Gastroesophageal sphincter (tissue), 4 donors: ENCODE measurements at regions not wholly inside any gene's neighbourhood (a gene's known extent, or its start where the extent isn't known, plus 50 kb on each side); places are given as distances from the start of the nearest gene placed in this dataset.
"Not testable (repeated sequence)": the region's sequence is repeated elsewhere in the genome, so short reads cannot be mapped to it uniquely, and the experiment has no call there.

ENCODE experiments used
- ATAC-seq: fragments of 150-250 bp; one replicate; pipeline ENCODE4 v1.9.1; 2016; ENCODE audit warnings: mild to moderate bottlenecking, moderate library complexity
- H3K27ac ChIP-seq, 4 donors: fragments of 200-600 bp; sonication (generic) in 3 of 4; 1 replicate in 3 of 4; 2 replicates in 1 of 4; pipeline ENCODE4 v1.5.1; 2016 to 2019
- H3K27me3 ChIP-seq: fragments of 200-600 bp; sonication (generic); one replicate; pipeline ENCODE4 v1.5.1; 2019
- H3K36me3 ChIP-seq, 2 donors: fragments of 200-600 bp; sonication (generic); one replicate each; pipeline ENCODE4 v1.5.1; 2019; ENCODE audit warnings: control low read depth in 1 of 2
- H3K4me1 ChIP-seq, 3 donors: fragments of 200-600 bp; sonication (generic); 1 replicate in 2 of 3; 2 replicates in 1 of 3; pipeline ENCODE4 v1.5.1; 2016 to 2019; ENCODE audit warnings: control low read depth in 2 of 3
- H3K4me3 ChIP-seq, 2 donors: fragments of 200-600 bp; sonication (generic); one replicate each; pipeline ENCODE4 v1.5.1; 2019; ENCODE audit warnings: mild to moderate bottlenecking in 1 of 2, moderate library complexity in 1 of 2
- H3K9me3 ChIP-seq, 3 donors: fragments of 200-600 bp; sonication (generic); one replicate each; pipeline ENCODE4 v1.5.1; 2017 to 2019; ENCODE audit warnings: control low read depth in 2 of 3
- EP300 ChIP-seq: sonication (generic); formaldehyde crosslinking; IDR thresholded peaks from one replicate; pipeline ENCODE4 v1.6.1; 2017; ENCODE audit warnings: antibody characterized with exemption, mild to moderate bottlenecking
- POLR2A ChIP-seq, 2 donors: fragments of 450-650 bp; IDR thresholded peaks; one replicate each; pipeline ENCODE4 v1.6.1; 2017; ENCODE audit warnings: antibody characterized with exemption in 2 of 2, mild to moderate bottlenecking in 2 of 2, moderate library complexity in 1 of 2
- POLR2AphosphoS5 ChIP-seq: sonication (generic); formaldehyde crosslinking; IDR thresholded peaks from one replicate; pipeline ENCODE4 v1.6.1; 2017; ENCODE audit warnings: antibody characterized with exemption
- WGBS, 2 donors: methylation state at CpG; one replicate each; pipeline ENCODE4 v1.1.5; 2018; ENCODE audit warnings: low coverage in 1 of 2; 5-methylcytosine and 5-hydroxymethylcytosine counted together
- TF ChIP-seq, protein P1 (sequence below), 4 experiments: fragments of 200-600 bp in 2 of 4; fragments of 450-650 bp in 2 of 4; sonication (generic) in 1 of 4; IDR thresholded peaks; one replicate each; pipeline ENCODE4 v1.5.1; 2017 to 2019; ENCODE audit warnings: antibody characterized with exemption in 4 of 4, mild to moderate bottlenecking in 2 of 4, moderate library complexity in 2 of 4

- Histone ChIP-seq H3K27me3 (no peaks in the 10 kb centered on the region), H3K9me3 (no peaks in the 10 kb centered on the region), H3K36me3 (no peaks in the 10 kb centered on the region), H3K27ac (no peak overlapping the region), H3K4me3 (no peak overlapping the region), H3K4me1 (no peaks in the 10 kb centered on the region)
- TF ChIP-seq, protein P1, sequence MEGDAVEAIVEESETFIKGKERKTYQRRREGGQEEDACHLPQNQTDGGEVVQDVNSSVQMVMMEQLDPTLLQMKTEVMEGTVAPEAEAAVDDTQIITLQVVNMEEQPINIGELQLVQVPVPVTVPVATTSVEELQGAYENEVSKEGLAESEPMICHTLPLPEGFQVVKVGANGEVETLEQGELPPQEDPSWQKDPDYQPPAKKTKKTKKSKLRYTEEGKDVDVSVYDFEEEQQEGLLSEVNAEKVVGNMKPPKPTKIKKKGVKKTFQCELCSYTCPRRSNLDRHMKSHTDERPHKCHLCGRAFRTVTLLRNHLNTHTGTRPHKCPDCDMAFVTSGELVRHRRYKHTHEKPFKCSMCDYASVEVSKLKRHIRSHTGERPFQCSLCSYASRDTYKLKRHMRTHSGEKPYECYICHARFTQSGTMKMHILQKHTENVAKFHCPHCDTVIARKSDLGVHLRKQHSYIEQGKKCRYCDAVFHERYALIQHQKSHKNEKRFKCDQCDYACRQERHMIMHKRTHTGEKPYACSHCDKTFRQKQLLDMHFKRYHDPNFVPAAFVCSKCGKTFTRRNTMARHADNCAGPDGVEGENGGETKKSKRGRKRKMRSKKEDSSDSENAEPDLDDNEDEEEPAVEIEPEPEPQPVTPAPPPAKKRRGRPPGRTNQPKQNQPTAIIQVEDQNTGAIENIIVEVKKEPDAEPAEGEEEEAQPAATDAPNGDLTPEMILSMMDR (IDR thresholded peaks at IDR 0.05) = no peak
- TF ChIP-seq EP300 (no peak), POLR2AphosphoS5 (no peak)
- no peak for ATAC-seq
Measured at GRCh38 chr20:10114598-10114997, 79.8 kb downstream of the ANKEF1 start.

- Histone ChIP-seq H3K9me3 (no peaks in the 10 kb centered on the region), H3K36me3 (no peaks in the 10 kb centered on the region), H3K4me1 (no peaks in the 10 kb centered on the region), H3K27me3 (no peaks in the 10 kb centered on the region), H3K4me3 (no peak overlapping the region), H3K27ac (no peak overlapping the region)
- no peak for TF ChIP-seq POLR2AphosphoS5
- TF ChIP-seq, protein P1 (IDR thresholded peaks at IDR 0.05) = no peak
- TF ChIP-seq EP300 = no peak
- no peak for TF ChIP-seq POLR2A (IDR thresholded peaks at IDR 0.05)
- no peak for ATAC-seq
- WGBS, 2 donors = 55% methylated on average over 1 of the region's 1 CpG; no CpG with 5 or more reads in 1 of the 2 donors
Measured at GRCh38 chr20:10115021-10115420, 80.2 kb downstream of the ANKEF1 start.

GRCh38 chr20:10119336-10119735 is 84.5 kb downstream of the ANKEF1 start:
- Histone ChIP-seq H3K27me3 (no peaks in the 10 kb centered on the region), H3K4me3 (no peak overlapping the region), H3K27ac (no peak overlapping the region), H3K9me3 (peaks cover 0 to 11% (median 0%) of the 10 kb centered on the region in 3 donors), H3K4me1 (no peaks in the 10 kb centered on the region), H3K36me3 (no peaks in the 10 kb centered on the region)
- WGBS, 2 donors = 70 to 78% methylated on average over 3 of the region's 3 CpGs
- TF ChIP-seq POLR2AphosphoS5 (no peak), POLR2A (IDR thresholded peaks at IDR 0.05) (no peak), EP300 (no peak)
- TF ChIP-seq, protein P1 (IDR thresholded peaks at IDR 0.05) = no peak
- ATAC-seq = no peak

DNA sequence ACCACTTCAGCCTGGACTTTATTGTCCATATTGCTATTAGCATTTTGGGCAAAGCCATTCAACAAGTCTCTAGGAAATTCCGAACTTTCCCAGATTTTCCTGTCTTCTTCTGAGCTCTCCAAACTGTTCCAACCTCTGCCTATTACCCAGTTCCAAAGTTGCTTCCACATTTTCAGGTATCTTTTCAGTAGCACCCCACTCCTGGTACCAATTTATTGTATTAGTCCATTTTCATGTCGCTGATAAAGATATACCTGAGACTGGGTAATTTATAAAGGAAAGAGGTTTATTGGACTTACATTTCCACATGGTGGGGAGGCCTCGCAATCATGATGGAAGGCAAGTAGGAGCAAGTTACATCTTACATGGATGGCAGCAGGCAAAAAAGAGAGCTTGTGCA is 90.1 kb downstream of the ANKEF1 start:
- not testable (repeated sequence) for H3K27ac ChIP-seq, H3K4me3 ChIP-seq, ATAC-seq, H3K27me3 ChIP-seq, H3K36me3 ChIP-seq, H3K4me1 ChIP-seq
- H3K9me3 ChIP-seq = peaks cover 0 to 27% (median 0%) of the 10 kb centered on the region in 3 donors
- 83 to 92% methylated on average over 3 of the region's 3 CpGs for WGBS, 2 donors

GRCh38 chr20:10125757-10126156 is 91.0 kb downstream of the ANKEF1 start:
- H3K36me3 ChIP-seq = no peaks in the 10 kb centered on the region
- no peaks in the 10 kb centered on the region for H3K4me1 ChIP-seq
- H3K27ac ChIP-seq = no peak overlapping the region
- no peak for TF ChIP-seq POLR2A (IDR thresholded peaks at IDR 0.05)
- no peak for TF ChIP-seq EP300
- TF ChIP-seq POLR2AphosphoS5 = no peak
- TF ChIP-seq, protein P1 (IDR thresholded peaks at IDR 0.05) = no peak
- 19 to 43% methylated on average over 1 of the region's 1 CpG for WGBS, 2 donors
- H3K9me3 ChIP-seq = peaks cover 0 to 27% (median 0%) of the 10 kb centered on the region in 3 donors
- no peaks in the 10 kb centered on the region for H3K27me3 ChIP-seq
- ATAC-seq = no peak
- no peak overlapping the region for H3K4me3 ChIP-seq

- Histone ChIP-seq H3K9me3 (peaks cover 0 to 12% (median 0%) of the 10 kb centered on the region in 3 donors), H3K36me3 (no peaks in the 10 kb centered on the region), H3K27me3 (no peaks in the 10 kb centered on the region), H3K27ac (no peak overlapping the region), H3K4me3 (no peak overlapping the region), H3K4me1 (peaks cover 0 to 13% (median 4%) of the 10 kb centered on the region in 3 donors)
- TF ChIP-seq EP300 (no peak), POLR2AphosphoS5 (no peak), POLR2A (IDR thresholded peaks at IDR 0.05) (no peak)
- TF ChIP-seq, protein P1 (IDR thresholded peaks at IDR 0.05) = no peak
- no peak for ATAC-seq
- 84% methylated on average over 6 of the region's 6 CpGs for WGBS, 2 donors
Measured at GRCh38 chr20:10129749-10130148, 88.9 kb upstream of the SNAP25 start.
